Lower leg skin (tissue), 4 donors: ENCODE measurements at regions not wholly inside any gene's neighbourhood (a gene's known extent, or its start where the extent isn't known, plus 50 kb on each side); places are given as distances from the start of the nearest gene placed in this dataset.

Source experiments
- DNase-seq, 2 donors: peaks; one replicate each; pipeline ENCODE4 v3.0.0-alpha.2; 2019; ENCODE audit warnings: low spot score in 2 of 2
- H3K4me3 ChIP-seq: fragments of 200-600 bp; sonication (generic); 2 replicates; pipeline ENCODE4 v1.5.1; 2017; ENCODE audit warnings: mild to moderate bottlenecking, low read depth; ENCODE audit not compliant: poor library complexity, severe bottlenecking
- CTCF ChIP-seq, 3 donors: fragments of 450-650 bp; IDR thresholded peaks; one replicate each; pipeline ENCODE4 v1.5.1; 2016; ENCODE audit warnings: antibody characterized with exemption in 3 of 3, mild to moderate bottlenecking in 3 of 3, moderate library complexity in 2 of 3
- POLR2A ChIP-seq, 2 donors: fragments of 450-650 bp; IDR thresholded peaks; one replicate each; pipeline ENCODE4 v1.6.1; 2016 to 2017; ENCODE audit warnings: antibody characterized with exemption in 2 of 2, mild to moderate bottlenecking in 1 of 2, moderate library complexity in 1 of 2
- WGBS, 2 donors: methylation state at CpG; one replicate each; pipeline ENCODE4 v1.1.5; 2018; 5-methylcytosine and 5-hydroxymethylcytosine counted together
- intact Hi-C: fragments of 100-400 bp; cut with DNase I; formaldehyde crosslinking; loops from one replicate; pipeline ENCODE4 v1.15.0; 2023; ENCODE audit warnings: low total_unique reads

GRCh38 chr9:1236061-1236460 lies 185.9 kb downstream of the DMRT2 start:
- no peak for TF ChIP-seq CTCF (IDR thresholded peaks at IDR 0.05)
- WGBS, 2 donors, result 57 to 67% methylated on average over 2 of the region's 2 CpGs
- H3K4me3 ChIP-seq, result no peak overlapping the region
- no peak for DNase-seq
- intact Hi-C loops, result no loop called here

GRCh38 chr9:1238407-1238806 lies 188.2 kb downstream of the DMRT2 start:
- no peak overlapping the region for H3K4me3 ChIP-seq
- WGBS, 2 donors, result 56 to 69% methylated on average over 3 of the region's 3 CpGs
- no peak for DNase-seq
- no peak for TF ChIP-seq CTCF (IDR thresholded peaks at IDR 0.05)
- TF ChIP-seq POLR2A (IDR thresholded peaks at IDR 0.05), result no peak
- intact Hi-C loops, result no loop called here

- TF ChIP-seq CTCF (IDR thresholded peaks at IDR 0.05), result no peak
- DNase-seq, result no peak
- WGBS, 2 donors, result 73 to 79% methylated on average over 3 of the region's 3 CpGs
- H3K4me3 ChIP-seq, result no peak overlapping the region
- intact Hi-C loops, result no loop called here
These were observed 198.6 kb downstream of the DMRT2 start for GRCh38 chr9:1248743-1249142.

- WGBS, 2 donors, result 58 to 70% methylated on average over 10 of the region's 10 CpGs
- H3K4me3 ChIP-seq, result no peak overlapping the region
- TF ChIP-seq POLR2A (IDR thresholded peaks at IDR 0.05), result no peak
- no peak for TF ChIP-seq CTCF (IDR thresholded peaks at IDR 0.05)
- intact Hi-C loops, result no loop called here
- DNase-seq, result no peak
These were observed 203.2 kb downstream of the DMRT2 start for GRCh38 chr9:1253064-1253979.

GRCh38 chr9:1254071-1254470 lies 203.9 kb downstream of the DMRT2 start:
- TF ChIP-seq CTCF (IDR thresholded peaks at IDR 0.05) (no peak), POLR2A (IDR thresholded peaks at IDR 0.05) (no peak)
- H3K4me3 ChIP-seq, result no peak overlapping the region
- intact Hi-C loops, result no loop called here
- WGBS, 2 donors, result 61 to 65% methylated on average over 5 of the region's 5 CpGs
- no peak for DNase-seq

- no peak for TF ChIP-seq POLR2A (IDR thresholded peaks at IDR 0.05)
- no peak for TF ChIP-seq CTCF (IDR thresholded peaks at IDR 0.05)
- H3K4me3 ChIP-seq, result no peak overlapping the region
- intact Hi-C loops, result no loop called here
- 93 to 95% methylated on average over 6 of the region's 6 CpGs for WGBS, 2 donors
- DNase-seq, result no peak
These were observed 206.0 kb downstream of the DMRT2 start for GRCh38 chr9:1256178-1256577.
